Kasumi-1 (cell line): ENCODE measurements at regions not wholly inside any gene's neighbourhood (a gene's known extent, or its start where the extent isn't known, plus 50 kb on each side); places are given as distances from the start of the nearest gene placed in this dataset.
A peak's percentile ranks its signal among the peaks of the same experiment; 100 is the strongest.
"Not testable (repeated sequence)": the region's sequence is repeated elsewhere in the genome, so short reads cannot be mapped to it uniquely, and the experiment has no call there.

Experiments used
- DNase-seq, 2 experiments: peaks; one replicate each; lab custom pipeline; 2025; lab: John Stamatoyannopoulos, UW

DNA sequence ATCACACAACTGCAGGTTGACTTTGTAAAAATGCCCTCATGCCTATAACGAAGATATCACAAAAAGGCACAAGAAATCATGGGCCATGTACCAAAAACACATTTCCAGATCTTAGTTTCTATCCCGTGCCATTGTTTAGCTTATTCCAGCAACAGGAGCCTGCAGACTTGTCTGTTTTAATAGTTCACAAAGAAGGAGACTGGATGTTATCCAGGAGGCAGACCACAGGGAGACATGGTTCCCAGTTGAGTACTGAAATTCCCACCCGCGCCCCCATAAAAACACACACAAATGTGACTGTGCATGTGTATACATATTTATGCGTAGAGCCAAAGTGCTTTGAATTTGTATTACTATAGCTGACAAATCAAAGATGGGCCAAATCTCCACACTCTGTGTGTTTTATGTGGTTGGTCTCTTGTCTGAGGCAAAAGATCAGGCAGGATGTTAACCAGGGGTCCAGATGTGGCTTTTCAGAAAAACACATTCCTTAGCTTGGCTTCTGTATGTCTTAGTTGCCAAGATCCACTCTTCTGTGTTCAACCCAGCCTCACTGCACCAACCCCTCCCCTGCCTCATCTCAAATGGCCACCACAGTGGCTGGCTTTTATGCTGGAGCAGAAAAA, 469.2 kb upstream of the DIPK2B start:
- DNase-seq = no peak

- DNase-seq = no peak
Measured at GRCh38 chrX:45668686-45669443, 468.2 kb upstream of the DIPK2B start.

DNA sequence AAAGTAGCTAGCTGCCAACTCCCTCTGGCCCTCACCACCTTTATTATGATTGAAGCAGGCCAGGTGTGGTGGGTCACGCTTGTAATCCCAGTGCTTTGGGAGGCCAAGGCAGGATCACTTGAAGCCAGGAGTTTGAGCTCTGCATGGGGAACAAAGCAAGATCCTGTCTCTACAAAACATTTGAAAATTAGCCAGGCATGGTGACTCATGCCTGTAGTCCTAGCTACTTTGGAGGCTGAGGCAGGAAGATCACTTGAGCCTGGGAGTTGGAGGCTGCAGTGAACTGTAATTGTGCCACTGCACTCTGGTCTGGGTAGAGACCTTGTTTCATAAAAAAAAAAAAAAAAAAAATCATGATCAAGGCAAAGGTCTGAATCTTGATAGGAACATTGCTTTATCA, 467.0 kb upstream of the DIPK2B start:
- DNase-seq = no peak

GRCh38 chrX:45664727-45665290, 464.1 kb upstream of the DIPK2B start:
- DNase-seq = no peak

GRCh38 chrX:45660477-45660876, 459.8 kb upstream of the DIPK2B start:
- peak; percentile 5 to 31 for DNase-seq

DNA sequence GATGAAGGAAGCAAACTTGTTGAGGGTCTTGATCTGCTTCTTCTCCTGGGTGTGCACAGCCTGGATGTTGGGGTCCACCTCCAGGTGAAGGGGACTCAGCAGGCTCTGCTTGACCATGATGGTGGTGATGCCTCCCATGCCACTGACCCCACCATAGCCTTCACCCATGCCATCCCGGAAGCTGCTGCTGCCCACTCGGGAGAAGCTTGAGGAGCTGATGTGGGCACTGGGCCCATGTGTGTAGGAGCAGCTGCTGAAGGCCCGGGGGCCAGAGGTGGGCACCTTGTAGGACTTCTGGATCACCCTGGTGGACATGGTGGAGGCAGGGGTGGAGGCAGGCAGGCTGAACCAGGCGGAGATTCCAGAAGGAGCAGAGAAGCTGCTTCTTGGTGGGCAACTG, 432.7 kb upstream of the DIPK2B start:
- no peak for DNase-seq

- DNase-seq = no peak
Measured at GRCh38 chrX:45632506-45632905, 431.8 kb upstream of the DIPK2B start.

- DNase-seq = no peak
Measured at GRCh38 chrX:45630078-45630477, 429.4 kb upstream of the DIPK2B start.

DNA sequence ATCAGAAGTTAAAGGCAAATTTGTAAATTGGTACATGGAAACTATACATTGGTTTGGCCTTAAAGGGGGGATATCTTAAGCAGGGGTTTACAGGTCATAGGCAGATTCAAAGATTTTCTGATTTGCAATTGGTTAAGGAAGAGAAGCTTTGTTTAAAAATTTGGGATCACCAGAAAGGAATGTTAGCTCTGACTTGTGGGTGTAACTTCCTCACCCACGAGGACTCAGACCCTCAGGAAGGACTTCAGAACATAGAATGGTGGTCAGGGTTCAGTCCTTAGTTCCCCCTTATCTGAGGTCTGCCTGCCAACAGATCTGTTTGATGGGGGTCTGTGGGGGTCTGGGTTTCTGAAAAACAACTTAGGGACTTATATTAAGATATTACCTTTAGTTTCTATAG, 427.4 kb upstream of the DIPK2B start:
- no peak for DNase-seq

DNA sequence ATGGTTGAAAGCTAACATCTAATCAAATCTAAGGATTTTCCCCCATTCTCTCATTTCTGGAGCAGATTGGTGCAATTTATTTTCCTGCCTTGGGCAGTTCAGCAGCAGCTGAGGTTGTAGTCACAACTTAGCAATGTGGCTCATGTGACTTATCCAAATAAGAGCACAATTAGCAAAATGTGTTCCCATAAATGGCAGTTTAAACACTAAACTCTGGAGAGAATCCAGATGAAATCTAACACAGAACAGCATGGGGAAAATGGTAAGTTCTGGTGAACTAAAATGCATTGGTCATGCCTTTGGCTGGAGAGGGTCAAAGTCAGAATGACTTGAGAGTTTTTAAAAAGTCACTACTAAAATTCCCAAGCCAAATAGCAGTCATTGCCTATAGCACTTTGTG, 422.6 kb upstream of the DIPK2B start:
- DNase-seq = no peak

GRCh38 chrX:45622538-45622937, 421.9 kb upstream of the DIPK2B start:
- no peak for DNase-seq

GRCh38 chrX:45622042-45622423, 421.4 kb upstream of the DIPK2B start:
- no peak for DNase-seq

DNA sequence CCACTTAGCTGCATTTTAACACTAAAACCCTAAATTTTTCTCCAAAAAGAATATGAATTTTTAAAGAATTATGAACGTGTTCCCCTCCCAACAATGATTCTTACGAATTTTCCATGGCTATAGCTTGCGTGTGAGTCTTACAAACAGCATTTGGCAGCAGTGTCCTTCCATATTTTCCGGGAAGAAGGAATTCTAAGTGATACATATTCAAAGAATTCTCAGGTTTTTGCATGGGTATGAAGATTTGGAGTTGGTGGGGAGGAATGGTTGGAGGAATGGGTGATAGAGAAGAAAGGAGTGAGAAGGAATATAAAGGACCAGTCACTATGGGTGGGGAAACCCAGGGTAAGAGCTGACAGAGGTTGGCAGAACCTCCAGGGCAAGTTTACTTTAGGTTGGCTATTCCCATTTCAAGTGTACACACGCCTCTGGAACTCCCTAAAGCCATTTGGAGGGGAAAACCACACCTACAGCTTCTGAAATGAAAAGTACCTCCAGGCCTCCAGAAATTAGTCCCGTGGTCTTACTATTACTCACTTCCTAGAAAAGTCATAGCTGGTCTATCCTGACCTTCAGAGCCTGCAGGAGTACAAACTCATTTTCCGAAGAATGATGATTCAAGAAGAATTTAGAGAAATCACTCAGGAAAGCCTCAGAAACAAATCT, 420.8 kb upstream of the DIPK2B start:
- no peak for DNase-seq

GRCh38 chrX:45619290-45619689, 418.6 kb upstream of the DIPK2B start:
- DNase-seq = no peak

- DNase-seq = not testable (repeated sequence)
Measured at GRCh38 chrX:45615591-45615990, 414.9 kb upstream of the DIPK2B start.

DNA sequence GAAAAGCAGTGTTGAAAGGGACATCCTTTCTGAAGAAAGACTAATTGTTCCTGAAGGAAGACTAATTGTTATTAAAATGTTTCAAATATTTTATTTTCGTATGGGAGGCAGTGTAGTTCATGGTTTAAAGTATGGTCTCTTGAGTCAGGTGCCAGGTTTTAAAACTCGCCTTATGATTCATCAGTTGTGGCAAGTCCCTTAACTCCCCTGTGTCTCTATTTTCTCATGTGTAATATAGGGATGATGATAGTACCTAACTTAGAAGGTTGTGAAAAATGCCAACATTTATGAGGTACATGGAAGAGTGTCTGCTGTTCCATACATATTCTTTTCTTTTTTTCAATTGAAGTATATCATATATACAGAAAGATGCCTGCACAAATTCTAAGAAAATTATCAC, 414.2 kb upstream of the DIPK2B start:
- DNase-seq = no peak

GRCh38 chrX:45602151-45602550, 401.5 kb upstream of the DIPK2B start:
- no peak for DNase-seq

- DNase-seq = no peak
Measured at GRCh38 chrX:45601052-45601451, 400.4 kb upstream of the DIPK2B start.

GRCh38 chrX:45598861-45599260, 398.2 kb upstream of the DIPK2B start:
- DNase-seq = no peak

DNA sequence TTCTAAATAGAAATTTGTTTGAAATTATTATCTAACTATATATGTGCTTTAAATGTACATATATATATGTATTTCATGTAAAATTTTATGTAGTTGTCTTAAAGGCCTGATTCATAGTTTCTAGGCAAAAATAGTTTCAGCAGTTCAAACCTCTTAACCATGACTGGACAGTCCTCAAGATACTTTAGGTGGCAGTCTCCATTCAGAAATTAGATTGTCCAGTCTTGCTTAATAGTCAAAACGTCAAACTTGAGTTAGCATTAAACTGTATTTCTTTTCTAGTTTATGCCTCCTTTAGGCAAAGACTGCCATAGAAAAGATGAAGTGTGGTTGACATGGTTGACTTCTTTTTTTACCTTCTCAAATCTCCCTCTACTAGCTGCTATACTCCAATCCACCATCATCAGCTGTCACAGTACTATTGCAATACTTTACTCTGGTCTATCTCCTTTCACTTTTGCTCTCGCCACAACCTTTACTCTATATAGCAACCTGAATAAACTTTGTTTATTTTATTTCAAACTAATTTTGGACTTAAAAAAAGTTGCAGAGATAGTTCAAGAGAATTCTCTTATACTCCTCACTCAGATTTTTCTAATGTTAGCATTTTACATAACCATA, 395.6 kb upstream of the DIPK2B start:
- DNase-seq = no peak

DNA sequence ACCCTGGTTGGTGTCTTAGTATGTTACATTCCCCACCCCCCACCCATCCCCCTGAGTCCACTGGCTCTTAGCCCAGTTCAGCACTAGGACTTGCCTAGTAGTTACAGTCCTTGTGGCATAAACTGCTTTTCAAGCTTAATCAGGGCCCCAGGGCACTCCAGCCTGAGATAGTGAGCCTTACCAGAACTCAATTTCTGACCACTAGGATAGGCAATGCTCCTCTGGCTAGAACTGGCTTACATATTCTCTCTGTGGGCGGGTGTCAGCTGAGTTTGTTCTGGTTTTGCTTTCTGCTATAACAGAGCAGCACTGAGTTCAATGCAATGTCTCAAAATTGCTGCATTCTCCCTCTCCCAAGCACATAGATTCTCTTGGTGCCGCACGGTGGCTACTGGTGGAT, 391.4 kb upstream of the DIPK2B start:
- DNase-seq = no peak

- DNase-seq = no peak
Measured at GRCh38 chrX:45591650-45592049, 391.0 kb upstream of the DIPK2B start.

- no peak for DNase-seq
Measured at GRCh38 chrX:45584717-45585116, 384.0 kb upstream of the DIPK2B start.
